Thyroid gland (tissue), 4 donors: ENCODE measurements at regions not wholly inside any gene's neighbourhood (a gene's known extent, or its start where the extent isn't known, plus 50 kb on each side); places are given as distances from the start of the nearest gene placed in this dataset.

ENCODE experiments used
- CTCF ChIP-seq, 6 experiments: fragments of 200-600 bp in 3 of 6; fragments of 450-650 bp in 3 of 6; sonication (generic) in 3 of 6; IDR thresholded peaks; one replicate each; pipeline ENCODE4 v1.5.1; 2016 to 2019; ENCODE audit warnings: antibody characterized with exemption in 6 of 6, mild to moderate bottlenecking in 2 of 6, inconsistent platforms in 1 of 6, moderate library complexity in 1 of 6
- POLR2A ChIP-seq, 2 donors: fragments of 450-650 bp; IDR thresholded peaks; one replicate each; pipeline ENCODE4 v1.6.1; 2017; ENCODE audit warnings: antibody characterized with exemption in 2 of 2, mild to moderate bottlenecking in 2 of 2, moderate library complexity in 1 of 2

GRCh38 chr9:129547869-129548570, 72.9 kb downstream of the C9orf50 start:
- TF ChIP-seq CTCF (IDR thresholded peaks at IDR 0.05), result no peak
- TF ChIP-seq POLR2A (IDR thresholded peaks at IDR 0.05), result no peak
